H1 (cell line): ENCODE measurements at regions not wholly inside any gene's neighbourhood (a gene's known extent, or its start where the extent isn't known, plus 50 kb on each side); places are given as distances from the start of the nearest gene placed in this dataset.

Experiments used
- BCL11A ChIP-seq, 2 experiments: IDR thresholded peaks; one replicate each; pipeline ENCODE4 v1.6.1; 2011; ENCODE audit warnings: low read depth in 2 of 2, low read length in 2 of 2, mild to moderate bottlenecking in 2 of 2
- CBX5 ChIP-seq: fragments of 300-800, 300-1000 bp; sonication (generic); IDR thresholded peaks from 2 replicates; pipeline ENCODE4 v1.7.1; 2016; ENCODE audit warnings: antibody characterized with exemption, low read length, low read depth
- CHD7 ChIP-seq: fragments of 300-600 bp; sonication (generic); IDR thresholded peaks from 2 replicates; pipeline ENCODE4 v1.7.1; 2012; ENCODE audit warnings: low read length, moderate library complexity, mild to moderate bottlenecking, inconsistent platforms; ENCODE audit not compliant: insufficient replicate concordance
- EP300 ChIP-seq, 2 experiments: IDR thresholded peaks; 1 replicate in 1 of 2; 2 replicates in 1 of 2; pipeline ENCODE4 v1.6.1; 2011 to 2012; ENCODE audit warnings: low read depth in 2 of 2, low read length in 2 of 2, mild to moderate bottlenecking in 2 of 2, borderline replicate concordance in 1 of 2, inconsistent platforms in 1 of 2, moderate library complexity in 1 of 2
- JUND ChIP-seq: IDR thresholded peaks from 2 replicates; pipeline ENCODE4 v1.6.1; 2011; ENCODE audit warnings: mild to moderate bottlenecking, improper control_type of control experiment, low read length
- KDM4A ChIP-seq: IDR thresholded peaks from one replicate; pipeline ENCODE4 v1.7.1; 2012; ENCODE audit warnings: low read depth, mild to moderate bottlenecking, moderate library complexity, low read length, inconsistent platforms; ENCODE audit not compliant: severe bottlenecking
- KDM5A ChIP-seq: fragments of 200-600 bp; IDR thresholded peaks from 2 replicates; pipeline ENCODE4 v1.7.1; 2012; ENCODE audit warnings: mild to moderate bottlenecking, low read length, inconsistent platforms, mixed read lengths
- NANOG ChIP-seq: IDR thresholded peaks from 2 replicates; pipeline ENCODE4 v1.6.1; 2011; ENCODE audit warnings: low read length, low read depth, mild to moderate bottlenecking, inconsistent platforms; ENCODE audit not compliant: insufficient read depth, poor library complexity, severe bottlenecking
- SIRT6 ChIP-seq: IDR thresholded peaks from one replicate; pipeline ENCODE4 v1.7.1; 2012; ENCODE audit warnings: low read length, inconsistent platforms
- SIX5 ChIP-seq: IDR thresholded peaks from 2 replicates; pipeline ENCODE4 v1.6.1; 2011; ENCODE audit warnings: mild to moderate bottlenecking, low read depth, low read length
- SP2 ChIP-seq: IDR thresholded peaks from 2 replicates; pipeline ENCODE4 v1.6.1; 2012; ENCODE audit warnings: mild to moderate bottlenecking, low read length, inconsistent platforms
- TCF12 ChIP-seq: IDR thresholded peaks from 2 replicates; pipeline ENCODE4 v1.6.1; 2011; ENCODE audit warnings: low read depth, mild to moderate bottlenecking, low read length
- YY1 ChIP-seq: IDR thresholded peaks from 2 replicates; pipeline ENCODE4 v1.6.1; 2011; ENCODE audit warnings: low read depth, mild to moderate bottlenecking, low read length

- no peak for TF ChIP-seq CHD7
- TF ChIP-seq JUND: no peak
- no peak for TF ChIP-seq TCF12
- no peak for TF ChIP-seq SIX5
- TF ChIP-seq EP300 (IDR thresholded peaks at IDR 0.05; ENCODE audit: borderline replicate concordance in 1 of 2, low read depth in 2 of 2, low read length in 2 of 2): no peak
- no peak for TF ChIP-seq NANOG
- no peak for TF ChIP-seq CBX5
- no peak for TF ChIP-seq YY1
- TF ChIP-seq KDM5A: no peak
- TF ChIP-seq SP2: no peak
- TF ChIP-seq KDM4A: no peak
- TF ChIP-seq BCL11A (IDR thresholded peaks at IDR 0.05; ENCODE audit: low read depth in 2 of 2, low read length in 2 of 2): no peak
- no peak for TF ChIP-seq SIRT6
Measured at GRCh38 chr10:52573347-52573746, 199.2 kb downstream of the MBL2 start (continued).
